ENCODE measurements at regions not wholly inside any gene's neighbourhood (a gene's known extent, or its start where the extent isn't known, plus 50 kb on each side); places are given as distances from the start of the nearest gene placed in this dataset.

DNA sequence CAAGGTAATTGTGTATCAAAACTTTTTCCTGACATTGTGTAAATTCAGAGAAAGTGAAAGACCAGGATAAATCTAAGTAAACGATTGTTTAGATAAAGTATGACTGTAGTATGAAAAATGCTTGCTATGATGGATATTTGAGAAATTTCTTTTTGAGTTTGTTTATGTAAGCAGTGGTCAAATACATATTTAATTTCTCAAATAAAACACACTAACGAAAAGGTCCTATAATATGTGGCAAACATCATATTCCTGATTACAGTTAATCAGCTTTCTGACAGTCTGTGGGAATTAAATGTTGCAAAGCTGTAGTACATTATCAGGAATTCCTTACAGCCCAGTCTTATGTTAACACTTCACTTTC, 636.9 kb downstream of the MMUT start:
- DNase-seq (ENCODE audit: low spot score) = no peak

DNA sequence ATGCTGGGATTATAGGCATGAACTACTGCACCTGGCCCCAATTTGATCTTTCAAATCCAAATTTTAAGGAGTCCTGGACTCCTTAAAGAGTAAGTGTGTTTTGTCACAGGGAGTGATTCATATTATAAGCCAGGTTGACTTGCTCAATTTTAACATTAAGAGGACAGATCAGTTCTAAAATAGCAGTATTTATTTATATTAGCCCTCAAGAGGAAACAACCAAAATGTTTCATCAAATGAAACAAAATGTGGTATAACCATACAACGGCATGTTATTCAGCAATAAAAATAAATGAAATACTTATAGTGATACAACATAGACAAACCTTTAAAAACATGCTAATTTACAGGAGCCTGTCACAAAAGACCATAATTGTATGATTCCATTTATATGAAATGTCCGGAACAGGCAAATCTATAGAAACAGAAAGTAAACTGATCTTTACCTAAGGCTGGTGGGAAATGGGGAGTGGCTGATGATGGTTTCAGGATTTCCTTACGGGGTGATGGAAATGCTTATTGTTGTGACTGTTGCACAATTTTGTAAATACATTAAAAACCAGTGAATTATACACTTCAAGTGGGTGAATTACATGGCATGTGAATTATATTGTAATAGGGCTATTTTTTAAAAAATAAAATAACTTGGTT, 637.4 kb downstream of the MMUT start:
- DNase-seq (ENCODE audit: low spot score) = peak; percentile 7

- DNase-seq (ENCODE audit: low spot score) = no peak
Measured at GRCh38 chr6:48818052-48818412, 645.0 kb downstream of the MMUT start.

DNA sequence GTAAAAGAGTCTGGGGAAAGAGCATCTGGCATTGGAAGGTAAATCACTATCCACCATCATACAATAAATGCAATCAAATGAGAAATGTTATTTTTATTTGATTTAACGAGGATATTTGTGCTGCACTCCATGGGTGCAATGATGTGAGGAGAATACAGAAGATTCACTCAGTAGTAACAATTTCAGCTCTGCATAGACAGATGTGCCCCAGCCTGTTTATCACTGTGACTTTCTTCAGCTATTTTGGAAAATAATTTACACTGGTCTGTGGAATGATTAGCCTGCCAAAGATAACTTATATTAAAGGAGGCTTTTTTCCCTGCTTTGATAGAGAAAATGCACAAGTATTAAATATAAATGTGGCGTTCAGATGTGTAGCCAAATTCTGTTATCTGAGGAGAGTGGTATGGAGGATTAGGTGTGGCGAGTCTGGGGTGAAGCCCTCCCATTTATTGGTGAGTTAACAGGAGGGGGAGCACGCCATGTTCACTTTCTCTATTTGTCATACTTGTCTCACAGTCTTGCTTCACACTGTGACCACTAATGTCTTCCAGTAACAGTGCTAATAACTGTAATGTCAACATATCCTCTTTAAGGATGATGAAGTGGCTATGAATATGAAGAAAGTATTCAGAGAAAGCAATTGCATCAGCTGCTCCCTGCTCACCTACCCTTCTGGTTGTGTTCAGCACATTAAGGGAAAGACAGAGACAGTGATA, 645.6 kb downstream of the MMUT start:
- DNase-seq (ENCODE audit: low spot score) = peak; percentile 78

DNA sequence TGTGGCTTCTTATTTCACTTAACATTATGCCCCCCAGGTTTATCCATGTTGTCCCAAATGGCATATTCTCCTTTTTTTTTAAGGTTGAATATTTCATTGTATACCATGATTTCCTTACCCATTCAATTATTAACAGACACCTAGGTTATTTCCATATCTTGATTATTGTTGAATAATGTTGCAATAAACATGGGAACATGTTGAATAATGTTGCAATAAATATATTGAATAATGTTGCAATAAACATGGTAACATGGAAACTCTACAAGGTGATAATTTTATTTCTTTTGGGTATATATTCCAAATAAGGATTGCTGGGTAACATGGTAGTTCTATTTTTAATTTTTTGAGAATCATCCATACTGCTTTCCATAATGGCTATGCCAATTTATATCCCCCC, 648.1 kb downstream of the MMUT start:
- no peak for DNase-seq (ENCODE audit: low spot score)

DNA sequence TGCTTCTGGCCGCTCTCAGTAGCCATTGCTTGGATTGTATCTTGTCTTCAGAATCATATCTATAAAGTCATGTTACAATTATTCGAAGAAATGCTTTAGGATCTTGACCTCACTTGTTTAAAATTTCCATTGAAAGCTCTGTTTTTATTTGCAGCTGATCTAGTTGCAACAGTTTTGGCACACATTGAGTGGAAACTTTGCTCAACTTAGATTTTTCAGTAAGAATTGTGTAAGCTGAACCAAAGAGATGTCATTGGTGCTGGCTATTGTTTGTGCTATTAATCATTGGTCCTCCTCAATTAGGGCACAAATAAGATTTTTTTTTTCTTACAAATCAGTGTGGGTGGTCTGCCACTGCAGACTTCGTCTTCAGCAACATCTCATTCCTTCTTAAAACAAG, 649.2 kb downstream of the MMUT start:
- DNase-seq (ENCODE audit: low spot score) = no peak

DNA sequence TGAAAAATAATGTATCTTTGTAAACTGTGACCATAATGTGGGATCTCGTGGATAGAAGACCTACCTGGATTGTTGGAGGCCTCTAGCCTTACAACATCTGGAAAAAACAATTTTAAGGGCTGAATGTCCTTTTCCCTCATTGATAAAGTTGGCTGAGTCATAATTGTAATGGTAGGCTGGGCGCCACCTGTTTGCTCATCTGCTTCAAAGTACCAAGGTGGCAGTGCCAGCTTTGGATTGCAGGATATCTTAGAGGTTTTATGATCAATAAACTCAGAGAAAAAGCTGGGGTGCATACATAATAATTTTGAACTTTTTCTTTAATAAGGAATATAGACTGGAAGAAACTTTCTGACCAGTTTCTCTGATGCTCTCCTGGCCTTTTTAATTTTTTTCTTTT, 653.4 kb downstream of the MMUT start:
- DNase-seq (ENCODE audit: low spot score) = no peak

DNA sequence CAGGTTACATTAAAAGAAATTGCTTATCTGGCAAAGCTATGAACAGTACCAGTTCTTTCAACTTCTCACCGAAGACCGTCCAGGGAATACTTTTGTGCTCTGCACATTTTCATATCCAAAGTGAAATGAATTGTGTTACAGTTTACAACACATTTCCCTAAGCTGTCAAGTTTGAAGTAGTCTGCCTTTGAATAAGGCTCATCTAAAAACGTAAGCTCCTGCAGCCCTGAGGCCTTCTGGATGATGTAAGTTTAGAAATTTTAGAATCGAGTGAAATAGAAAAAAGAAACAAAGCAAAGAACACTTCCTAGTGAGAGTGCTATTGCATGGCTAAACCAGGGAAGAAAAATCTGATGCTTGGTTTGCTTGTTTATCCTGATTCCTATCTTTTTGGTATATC, 653.8 kb downstream of the MMUT start:
- DNase-seq (ENCODE audit: low spot score) = peak; percentile 76

DNA sequence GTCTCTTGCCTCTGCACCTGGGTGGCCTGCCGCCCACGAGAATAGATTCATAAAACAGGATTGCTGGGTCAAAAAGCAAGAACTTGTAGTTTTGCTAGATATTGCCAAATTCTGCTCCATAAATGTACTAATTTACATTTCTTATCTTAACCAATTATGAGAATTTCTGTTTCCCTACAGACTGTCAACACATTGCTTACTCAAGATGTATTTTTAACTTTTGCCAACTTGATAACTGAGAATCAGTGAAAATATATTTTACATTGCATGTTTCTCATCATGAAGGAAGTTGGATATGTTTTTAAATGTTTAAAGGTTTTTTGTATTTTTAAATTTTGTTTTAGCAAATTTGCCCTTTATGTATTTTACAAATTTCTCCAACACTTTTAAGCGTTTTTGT, 664.8 kb downstream of the MMUT start:
- DNase-seq (ENCODE audit: low spot score) = no peak

DNA sequence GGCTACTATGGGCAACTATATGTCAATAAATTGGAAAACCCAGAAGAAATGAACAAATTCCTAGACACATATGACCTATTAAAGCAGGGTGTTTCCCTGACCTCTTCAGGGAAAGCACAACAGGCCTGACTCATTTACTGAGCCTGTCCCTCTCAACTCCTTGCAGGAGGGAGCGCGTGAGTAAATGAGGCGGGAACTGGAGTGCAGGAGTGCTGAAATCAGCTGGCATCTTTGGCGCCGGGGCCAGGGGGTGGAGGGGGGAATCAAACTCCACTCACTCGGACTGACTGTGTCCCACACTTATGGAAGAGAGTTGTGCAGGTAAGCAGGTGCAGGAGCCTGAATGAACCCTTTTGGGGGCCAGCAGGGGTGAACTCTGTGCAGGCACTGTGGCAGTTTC, 671.2 kb upstream of the PTCHD4 start:
- DNase-seq (ENCODE audit: low spot score) = no peak

DNA sequence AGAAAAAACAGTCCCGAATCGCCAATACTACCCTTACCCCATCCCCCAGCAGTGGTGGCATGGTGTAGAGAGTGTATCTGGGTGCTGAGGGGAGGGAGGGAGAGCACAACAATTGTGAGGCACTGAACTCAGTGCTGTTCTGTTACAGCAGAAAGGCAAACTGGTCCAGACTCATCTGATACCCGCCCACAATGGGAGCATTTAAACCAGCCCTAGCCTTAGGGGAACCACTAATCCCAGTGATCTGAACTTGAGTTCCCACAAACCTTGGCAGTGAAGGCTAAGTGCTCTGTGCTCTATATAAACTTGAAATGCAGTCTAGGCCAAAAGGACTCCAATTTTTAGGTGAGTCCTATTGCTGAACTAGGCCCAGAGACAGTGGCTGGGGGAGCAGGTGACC, 666.4 kb upstream of the PTCHD4 start:
- DNase-seq (ENCODE audit: low spot score) = no peak

DNA sequence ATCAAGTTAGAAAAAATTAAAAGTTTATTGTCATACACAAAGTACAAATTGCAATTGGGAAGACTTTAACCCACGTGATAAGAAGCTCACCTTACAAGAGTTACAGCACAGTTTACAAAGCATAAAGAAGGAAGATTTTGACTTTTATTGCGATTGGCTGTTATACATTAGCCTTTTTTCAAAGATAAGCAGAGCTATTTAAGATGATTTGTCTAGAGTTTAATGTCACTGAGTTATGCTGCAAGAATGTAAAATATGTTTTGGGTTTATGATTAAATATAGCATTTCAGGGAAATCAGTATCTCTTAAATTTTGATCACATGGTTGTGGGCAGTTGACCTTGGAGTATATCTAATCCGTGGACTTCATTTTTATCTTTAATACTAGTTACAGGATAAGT, 664.2 kb upstream of the PTCHD4 start:
- peak; percentile 77 for DNase-seq (ENCODE audit: low spot score)

- no peak for DNase-seq (ENCODE audit: low spot score)
Measured at GRCh38 chr6:48774276-48774675, 663.3 kb upstream of the PTCHD4 start.

DNA sequence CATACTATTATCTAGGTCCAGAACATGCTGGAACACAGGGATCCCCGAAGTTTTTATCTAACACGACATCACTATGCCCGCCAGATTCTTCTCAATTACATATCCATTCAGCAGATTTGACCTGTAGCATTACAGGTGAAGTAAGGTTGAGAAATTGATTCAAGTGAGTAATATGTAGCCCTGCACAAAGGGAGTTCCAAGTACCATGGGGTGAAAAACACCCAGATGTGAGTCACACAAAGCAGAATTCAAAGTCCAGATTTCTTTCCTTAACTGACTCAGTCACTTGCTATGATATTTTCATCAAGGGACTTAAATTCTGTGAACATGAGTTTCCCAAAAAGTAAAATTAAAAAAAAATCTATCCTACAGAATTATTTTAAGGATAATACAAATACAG, 655.4 kb upstream of the PTCHD4 start:
- DNase-seq (ENCODE audit: low spot score) = no peak

DNA sequence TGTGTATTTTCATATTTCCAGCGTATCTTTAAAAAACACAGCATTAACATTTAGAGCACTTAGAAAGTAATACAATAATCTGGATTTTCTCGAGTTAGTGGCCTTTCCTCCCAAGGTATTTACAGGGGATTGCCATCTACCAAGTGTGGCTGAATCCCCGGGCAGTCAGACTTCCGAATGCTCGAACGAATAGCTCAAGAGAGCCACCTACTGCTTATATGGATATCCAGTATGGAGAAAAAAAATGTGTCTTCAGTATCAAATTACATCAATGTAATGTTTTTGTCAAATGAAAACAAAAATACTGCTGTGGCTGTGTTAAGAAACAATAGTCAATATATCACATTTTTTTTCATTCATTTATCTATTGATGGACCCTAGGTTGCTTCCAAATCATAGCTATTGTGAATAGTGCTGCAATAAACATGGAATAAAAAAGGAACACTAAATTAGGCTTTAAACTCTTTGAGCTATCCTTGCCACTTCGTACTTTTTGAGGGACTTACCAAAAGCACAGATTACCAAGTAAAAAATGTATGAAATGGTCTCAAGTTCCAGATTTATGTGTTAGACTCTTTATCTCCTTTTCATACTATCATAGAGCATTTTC, 654.5 kb upstream of the PTCHD4 start:
- DNase-seq (ENCODE audit: low spot score) = peak; percentile 87

DNA sequence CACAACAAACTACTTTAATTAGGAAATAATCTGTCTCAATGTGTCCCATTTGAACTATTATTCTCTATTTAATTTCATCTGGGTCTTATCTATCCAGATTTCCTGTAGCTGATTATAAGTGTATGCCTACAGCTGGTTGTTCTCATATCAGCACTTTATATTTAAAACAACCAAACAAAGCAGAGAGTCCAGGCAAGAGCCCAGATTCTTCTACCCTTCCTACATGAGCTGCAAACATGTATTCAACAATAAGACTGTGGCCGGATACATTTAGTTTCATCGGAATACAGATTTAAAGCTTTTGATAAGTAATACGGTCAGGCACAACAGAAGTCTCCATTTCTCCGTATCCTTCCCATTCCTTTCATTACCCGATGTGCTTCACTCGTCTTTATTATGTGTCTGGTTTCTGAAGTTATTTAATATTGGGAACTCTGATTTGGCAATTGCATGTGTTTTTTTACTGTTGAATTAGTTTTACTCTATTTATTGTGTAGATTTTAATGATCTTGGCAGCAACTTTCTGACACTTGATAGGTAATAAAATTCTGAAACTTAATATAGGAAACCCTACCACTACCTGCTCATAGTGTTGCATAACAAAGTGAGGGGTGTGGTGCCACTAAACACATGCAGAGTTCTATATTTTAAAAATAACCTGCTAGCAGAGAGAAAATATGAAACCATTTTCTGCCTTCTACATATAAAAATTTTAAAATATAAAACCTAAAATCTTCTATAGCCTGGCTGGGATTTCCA, 653.5 kb upstream of the PTCHD4 start:
- DNase-seq (ENCODE audit: low spot score) = peak; percentile 65

DNA sequence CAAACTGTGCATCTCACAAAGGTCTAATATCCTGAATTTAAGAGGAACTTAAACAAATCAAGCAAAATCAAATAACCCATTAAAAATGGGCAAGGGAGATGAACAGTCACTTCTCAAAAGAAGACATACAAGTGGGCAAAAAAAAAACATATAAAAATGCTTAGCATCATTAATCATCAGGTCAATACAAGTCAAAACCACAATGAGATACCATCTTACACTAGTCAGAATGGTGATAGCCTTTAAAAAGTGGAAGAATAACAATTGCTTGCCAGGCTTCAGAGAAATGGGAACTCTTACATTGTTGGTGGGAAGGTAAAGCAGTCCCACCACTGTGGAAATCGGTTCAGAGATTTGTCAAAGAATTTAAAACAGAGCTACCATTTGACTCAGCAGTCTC, 646.7 kb upstream of the PTCHD4 start:
- DNase-seq (ENCODE audit: low spot score) = no peak

GRCh38 chr6:48755315-48755714, 644.3 kb upstream of the PTCHD4 start:
- no peak for DNase-seq (ENCODE audit: low spot score)

- peak; percentile 87 for DNase-seq (ENCODE audit: low spot score)
Measured at GRCh38 chr6:48754641-48755040, 643.6 kb upstream of the PTCHD4 start.

- DNase-seq (ENCODE audit: low spot score) = no peak
Measured at GRCh38 chr6:48750861-48751260, 639.9 kb upstream of the PTCHD4 start.

- no peak for DNase-seq (ENCODE audit: low spot score)
Measured at GRCh38 chr6:48747471-48747870, 636.5 kb upstream of the PTCHD4 start.

DNA sequence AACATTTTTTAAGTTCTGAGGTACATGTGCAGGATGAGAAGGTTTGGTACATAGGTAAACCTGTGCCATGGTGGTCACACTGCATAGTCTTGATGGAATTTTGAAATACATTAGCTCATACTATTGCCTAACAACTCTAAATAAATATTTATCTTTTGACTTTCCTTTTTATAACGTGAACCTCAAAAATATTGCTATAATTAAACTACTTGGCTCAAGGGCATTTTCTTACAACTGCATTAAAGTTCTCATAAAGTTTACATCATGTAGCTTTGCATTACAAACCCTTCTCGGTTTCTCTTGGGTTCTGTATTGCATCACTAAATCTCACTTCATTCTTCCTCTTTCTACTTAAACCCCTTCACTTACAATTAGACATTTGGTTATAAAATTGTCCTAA, 636.0 kb upstream of the PTCHD4 start:
- DNase-seq (ENCODE audit: low spot score) = no peak

DNA sequence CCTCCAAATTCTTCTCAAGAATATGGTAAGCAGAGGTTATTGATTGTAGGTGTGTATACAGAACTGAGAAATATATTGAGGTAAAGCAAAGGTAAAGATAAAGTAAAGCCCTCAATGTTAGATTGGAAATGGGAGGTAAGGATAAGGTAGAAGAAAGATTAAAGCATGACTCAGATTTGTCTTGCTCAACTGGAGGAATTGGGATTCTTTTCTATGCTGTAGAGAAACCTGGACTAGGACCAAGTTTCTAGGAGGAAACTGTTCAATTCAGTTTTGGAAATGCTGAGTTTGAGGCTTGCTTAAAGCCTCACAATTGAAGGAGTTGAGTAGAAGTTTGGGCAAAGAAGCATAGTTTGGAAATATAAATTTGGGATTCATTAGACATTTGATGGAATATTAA, 634.0 kb upstream of the PTCHD4 start:
- no peak for DNase-seq (ENCODE audit: low spot score)
